Nucleus accumbens (tissue), 56 donors: ENCODE measurements at regions not wholly inside any gene's neighbourhood (a gene's known extent, or its start where the extent isn't known, plus 50 kb on each side); places are given as distances from the start of the nearest gene placed in this dataset.

Source experiments
- DNase-seq, 56 donors: peaks; one replicate each; lab custom pipeline; 2025; lab: John Stamatoyannopoulos, UW

GRCh38 chr2:78890935-78891334 is 134.6 kb upstream of the REG3G start:
- DNase-seq: peak in 6 of 56 donors; percentile 0 to 10 (median 2)

DNA sequence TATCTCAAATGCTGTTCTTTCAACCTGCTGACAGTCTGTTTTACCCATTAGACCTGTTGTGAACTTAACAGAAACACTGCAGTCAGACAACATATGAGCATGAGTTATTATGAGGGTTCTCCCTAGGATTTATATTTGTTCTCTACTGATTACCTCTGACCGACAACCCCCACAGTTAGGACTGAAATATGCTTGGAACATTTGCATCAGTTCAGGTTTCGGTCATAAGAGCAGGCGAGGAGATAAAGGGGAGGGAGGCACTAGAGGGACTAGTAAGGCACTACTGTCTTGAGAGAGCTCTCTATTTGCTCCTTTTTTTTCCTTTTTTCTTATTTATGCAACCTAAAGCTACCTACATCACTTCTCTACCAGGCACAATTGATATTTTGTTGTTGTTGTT is 133.2 kb upstream of the REG3G start:
- DNase-seq: no peak

- no peak for DNase-seq
Observed at GRCh38 chr2:78895022-78895421, 130.5 kb upstream of the REG3G start.

DNA sequence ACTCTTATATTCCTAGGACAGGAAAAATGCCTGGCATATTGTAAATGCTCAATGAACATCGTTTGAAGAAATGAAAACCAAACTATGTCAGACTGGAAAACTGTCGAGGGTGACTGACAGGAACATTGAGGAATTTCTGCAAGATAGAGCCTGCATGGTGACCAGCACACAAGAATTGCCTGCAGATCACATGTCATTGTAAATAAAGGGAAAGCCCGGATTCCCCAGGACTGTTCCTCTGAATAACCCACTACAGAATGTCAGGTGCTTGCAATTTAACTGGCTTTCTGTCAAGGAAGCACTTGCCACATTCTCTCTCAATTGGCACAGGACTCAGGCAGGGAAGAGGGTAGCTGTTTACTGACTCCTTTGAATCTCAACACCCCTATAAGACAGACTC is 129.0 kb upstream of the REG3G start:
- DNase-seq: no peak

DNA sequence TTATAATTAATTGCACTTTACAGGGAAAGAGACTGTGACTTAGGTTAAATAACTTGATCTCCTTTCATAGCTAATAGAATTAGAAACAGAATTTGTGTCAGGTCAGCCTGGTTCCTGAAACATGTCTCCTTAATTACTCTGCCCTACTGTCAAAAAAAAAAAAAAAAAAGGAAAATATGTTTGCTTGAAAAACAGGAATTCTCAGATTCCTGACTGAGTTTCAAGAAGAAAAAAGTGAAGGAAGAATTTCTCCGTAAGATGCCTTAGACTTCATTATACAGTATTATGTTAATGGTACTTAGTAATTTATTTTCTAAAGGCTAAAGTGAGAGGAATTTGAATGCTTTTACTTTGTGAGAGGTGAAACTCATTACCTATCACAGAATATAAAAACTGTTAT is 118.4 kb upstream of the REG3G start:
- no peak for DNase-seq

DNA sequence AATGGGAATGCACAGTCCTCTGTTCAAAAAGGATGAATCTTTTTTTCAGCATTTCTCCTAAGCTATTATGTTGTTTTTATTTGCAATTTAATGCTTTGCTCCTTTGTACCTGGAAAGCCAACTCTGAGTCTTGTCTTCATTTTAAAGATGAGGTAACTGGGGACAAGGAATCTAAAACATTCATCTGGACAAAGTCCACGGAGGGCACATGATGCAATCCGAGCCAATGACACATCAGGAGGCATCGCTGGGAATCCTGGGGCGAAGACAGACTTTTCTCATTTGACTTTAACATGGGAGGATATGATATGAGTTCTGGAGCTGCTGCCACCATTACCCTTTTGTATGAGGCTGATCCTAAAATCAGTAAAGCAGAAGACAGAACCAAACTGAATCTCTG is 116.5 kb upstream of the REG3G start:
- DNase-seq: no peak

DNA sequence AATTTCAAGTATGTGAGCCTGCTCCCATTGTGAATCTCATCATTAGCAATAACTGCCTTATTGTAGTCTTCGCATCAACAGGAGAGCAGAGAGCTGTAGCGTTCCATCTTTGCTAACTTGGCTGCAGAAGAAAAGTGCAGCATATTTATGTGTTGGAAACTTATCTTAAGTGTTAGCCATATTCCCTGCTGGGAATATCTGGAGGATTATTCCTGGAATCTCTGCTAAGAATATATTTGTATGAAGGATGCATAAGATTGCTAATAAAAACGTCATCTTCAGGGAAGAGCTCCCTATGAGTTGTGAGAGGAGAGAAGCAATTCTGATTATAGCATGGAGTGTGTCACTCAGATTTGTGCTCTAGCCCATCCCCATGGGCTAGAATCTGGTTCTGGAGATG is 115.1 kb upstream of the REG3G start:
- DNase-seq: no peak

DNA sequence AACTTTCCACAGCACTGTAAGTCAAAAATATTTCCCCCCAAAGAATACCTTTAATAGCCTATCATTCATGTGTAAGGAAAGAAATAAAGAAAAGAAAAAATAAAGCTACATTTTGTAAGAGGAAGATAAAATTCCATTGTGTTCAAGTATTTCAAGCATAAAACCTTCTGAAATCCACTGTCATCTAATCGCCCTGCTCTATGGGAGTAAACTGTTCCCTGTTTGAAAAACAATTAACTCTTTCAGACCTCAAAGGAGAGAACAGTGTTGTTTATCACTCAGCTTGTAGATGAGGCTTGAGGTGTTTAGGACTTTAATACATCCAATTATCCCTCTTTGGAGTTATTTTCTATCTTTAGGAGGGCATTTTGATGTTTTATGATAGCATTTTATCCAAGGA is 112.2 kb upstream of the REG3G start:
- no peak for DNase-seq

- no peak for DNase-seq
Observed at GRCh38 chr2:78925258-78925657, 100.2 kb upstream of the REG3G start.

DNA sequence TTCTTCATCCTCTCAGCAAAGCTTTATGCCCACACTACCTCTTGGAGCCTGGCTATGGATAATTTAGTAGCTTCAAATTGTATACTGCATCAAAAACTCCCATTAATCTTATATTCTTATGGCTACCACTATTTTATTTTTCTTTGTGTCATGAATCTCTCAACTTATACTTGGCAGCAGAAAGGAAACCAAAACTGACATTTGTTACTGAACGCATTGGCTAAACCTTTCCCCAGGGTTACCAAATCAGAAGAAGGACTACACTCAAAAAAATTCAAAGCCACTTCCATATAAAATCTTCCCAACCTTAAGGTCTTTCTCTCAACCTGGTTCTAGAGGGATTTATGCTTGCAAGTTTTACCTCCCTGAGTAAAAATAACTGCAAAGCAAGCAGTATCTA is 97.0 kb upstream of the REG3G start:
- no peak for DNase-seq

GRCh38 chr2:78940998-78941397 is 84.5 kb upstream of the REG3G start:
- DNase-seq: no peak

DNA sequence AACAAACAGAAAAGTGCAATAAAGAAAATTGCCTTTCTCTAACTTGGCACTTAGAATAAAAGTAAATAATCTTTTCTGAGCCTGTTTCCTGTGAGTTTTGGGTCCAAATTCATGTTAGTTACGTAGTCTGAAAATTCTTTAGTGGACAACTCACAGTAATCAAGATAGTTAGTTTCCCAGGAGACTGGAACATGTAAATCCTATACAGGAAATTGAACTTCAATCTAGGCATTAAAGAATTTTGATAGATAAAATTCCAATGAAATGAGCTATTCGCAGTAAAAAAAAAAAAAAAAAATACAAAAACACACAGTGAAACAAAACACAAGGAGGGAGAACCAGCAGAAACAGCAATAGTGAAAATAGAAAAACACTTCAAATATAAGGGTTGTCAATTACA is 83.8 kb upstream of the REG3G start:
- no peak for DNase-seq

DNA sequence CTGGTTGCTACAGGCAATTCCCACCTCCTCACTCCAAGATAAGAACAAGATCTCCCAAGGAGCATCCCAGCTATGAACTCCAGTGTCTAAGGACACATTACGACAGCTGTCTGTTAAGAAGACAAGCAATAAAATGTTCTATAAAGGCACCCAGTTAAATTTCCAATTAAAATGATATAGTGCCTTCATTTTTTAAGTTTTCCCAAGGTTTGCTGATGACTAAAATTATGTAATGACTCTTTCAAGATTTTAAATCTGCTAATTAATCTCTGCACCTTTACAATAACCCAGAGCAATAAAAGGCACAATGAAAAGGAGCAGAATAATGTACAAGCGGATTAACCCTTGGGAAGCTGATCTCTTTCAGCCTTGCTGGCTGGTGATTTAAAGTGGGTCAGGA is 61.6 kb upstream of the REG3G start:
- no peak for DNase-seq

- no peak for DNase-seq
Observed at GRCh38 chr2:78967294-78967693, 58.2 kb upstream of the REG3G start.

DNA sequence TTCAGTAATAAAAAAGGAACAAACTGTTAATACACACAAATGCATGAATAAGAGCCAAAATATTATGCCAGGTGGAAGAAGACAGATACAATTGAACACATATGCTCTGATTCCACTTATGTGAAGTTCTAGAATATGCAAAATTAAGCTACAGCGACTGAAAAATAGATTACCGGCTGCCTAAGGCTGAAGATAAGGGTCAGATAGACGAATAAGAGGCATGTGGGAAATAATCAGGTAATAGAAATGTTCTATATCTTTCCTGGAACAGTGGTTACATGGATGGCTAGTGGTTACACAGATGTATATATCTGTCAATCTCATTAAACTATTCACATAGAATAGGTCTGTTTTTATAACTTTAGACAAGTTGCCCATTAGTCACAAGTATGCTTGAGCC is 51.9 kb upstream of the REG3G start:
- DNase-seq: no peak
